Testis (tissue), 2 donors: ENCODE measurements at regions not wholly inside any gene's neighbourhood (a gene's known extent, or its start where the extent isn't known, plus 50 kb on each side); places are given as distances from the start of the nearest gene placed in this dataset.
A peak's percentile ranks its signal among the peaks of the same experiment; 100 is the strongest.

Source experiments
- DNase-seq: peaks from one replicate; pipeline ENCODE4 v3.0.0-alpha.2; 2019
- H3K27ac ChIP-seq, 2 donors: fragments of 200-600 bp; sonication (generic); one replicate each; pipeline ENCODE4 v1.5.1; 2019
- H3K27me3 ChIP-seq: fragments of 200-600 bp; sonication (generic); one replicate; pipeline ENCODE4 v1.5.1; 2019
- H3K36me3 ChIP-seq: fragments of 200-600 bp; sonication (generic); one replicate; pipeline ENCODE4 v1.5.1; 2017; ENCODE audit warnings: low read depth; ENCODE audit errors: missing control alignments
- H3K4me1 ChIP-seq: fragments of 200-600 bp; sonication (generic); one replicate; pipeline ENCODE4 v1.5.1; 2019
- H3K4me3 ChIP-seq, 2 donors: fragments of 200-600 bp; sonication (generic); one replicate each; pipeline ENCODE4 v1.5.1; 2017 to 2019
- H3K9me3 ChIP-seq: fragments of 200-600 bp; sonication (generic); one replicate; pipeline ENCODE4 v1.5.1; 2017
- CTCF ChIP-seq, 3 experiments: fragments of 450-650 bp in 2 of 3; fragments of 200-600 bp in 1 of 3; sonication (generic) in 1 of 3; IDR thresholded peaks; one replicate each; pipeline ENCODE4 v1.5.1; 2016 to 2019; ENCODE audit warnings: antibody characterized with exemption in 3 of 3, mild to moderate bottlenecking in 2 of 3, moderate library complexity in 1 of 3
- POLR2A ChIP-seq: fragments of 450-650 bp; IDR thresholded peaks from one replicate; pipeline ENCODE4 v1.6.1; 2017; ENCODE audit warnings: antibody characterized with exemption, mild to moderate bottlenecking, moderate library complexity
- WGBS, 2 donors: methylation state at CpG; one replicate each; pipeline ENCODE4 v1.1.5; 2018; 5-methylcytosine and 5-hydroxymethylcytosine counted together
- intact Hi-C: fragments of 100-400 bp; cut with DNase I; formaldehyde crosslinking; loops from one replicate; pipeline ENCODE4 v1.15.1; 2023; ENCODE audit warnings: low total_unique reads

- Histone ChIP-seq H3K27ac (no peak overlapping the region), H3K4me1 (no peaks in the 10 kb centered on the region), H3K27me3 (no peaks in the 10 kb centered on the region), H3K36me3 (no peaks in the 10 kb centered on the region), H3K9me3 (no peaks in the 10 kb centered on the region), H3K4me3 (no peak overlapping the region)
- TF ChIP-seq POLR2A, result no peak
- TF ChIP-seq CTCF (IDR thresholded peaks at IDR 0.05), result no peak
- DNase-seq, result no peak
- WGBS, 2 donors, result 69 to 80% methylated on average over 2 of the region's 2 CpGs
- intact Hi-C loops, result no loop called here
These were observed 2249.5 kb downstream of the LRRC4C start for GRCh38 chr11:39209981-39210380.

DNA sequence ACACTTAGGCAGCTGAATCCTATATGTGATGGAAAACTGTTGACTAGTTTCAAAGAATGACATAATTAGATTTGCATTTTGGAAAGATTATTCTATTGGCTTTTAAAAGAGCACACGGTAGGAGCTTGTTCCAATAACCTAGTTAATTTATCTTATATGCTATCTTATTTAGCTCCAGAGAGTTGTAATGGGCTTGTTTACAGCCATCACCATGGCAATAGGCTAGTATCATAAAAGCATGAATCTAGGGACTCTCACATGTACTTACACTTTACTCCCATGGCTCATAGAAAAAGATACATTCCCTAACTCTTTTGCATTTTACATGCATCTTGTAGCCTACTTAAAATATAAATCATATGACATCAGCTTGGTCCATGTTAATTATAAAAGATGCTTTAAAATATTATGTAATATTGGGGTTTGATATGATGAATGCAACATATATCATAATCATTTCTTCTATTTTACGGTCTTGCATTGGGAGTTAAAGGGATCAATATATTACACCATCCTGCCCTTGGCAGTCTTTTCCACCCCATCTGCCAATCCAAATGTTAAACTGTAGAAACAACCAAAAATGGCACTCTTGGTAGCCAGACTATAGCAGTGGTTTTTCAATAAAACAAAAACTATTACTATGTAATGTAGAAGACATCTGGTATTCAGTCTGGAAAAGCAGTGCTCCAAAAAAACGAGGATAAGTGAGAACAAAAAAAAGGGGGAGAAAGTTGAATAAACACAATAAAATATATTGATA is 2254.0 kb downstream of the LRRC4C start:
- H3K36me3 ChIP-seq, result no peaks in the 10 kb centered on the region
- no peak overlapping the region for H3K4me3 ChIP-seq
- 61 to 67% methylated on average over 3 of the region's 3 CpGs for WGBS, 2 donors
- intact Hi-C loops, result no loop called here
- H3K4me1 ChIP-seq, result no peaks in the 10 kb centered on the region
- TF ChIP-seq POLR2A (no peak), CTCF (IDR thresholded peaks at IDR 0.05) (no peak)
- no peaks in the 10 kb centered on the region for H3K9me3 ChIP-seq
- no peak overlapping the region for H3K27ac ChIP-seq
- DNase-seq, result no peak
- H3K27me3 ChIP-seq, result no peaks in the 10 kb centered on the region

DNA sequence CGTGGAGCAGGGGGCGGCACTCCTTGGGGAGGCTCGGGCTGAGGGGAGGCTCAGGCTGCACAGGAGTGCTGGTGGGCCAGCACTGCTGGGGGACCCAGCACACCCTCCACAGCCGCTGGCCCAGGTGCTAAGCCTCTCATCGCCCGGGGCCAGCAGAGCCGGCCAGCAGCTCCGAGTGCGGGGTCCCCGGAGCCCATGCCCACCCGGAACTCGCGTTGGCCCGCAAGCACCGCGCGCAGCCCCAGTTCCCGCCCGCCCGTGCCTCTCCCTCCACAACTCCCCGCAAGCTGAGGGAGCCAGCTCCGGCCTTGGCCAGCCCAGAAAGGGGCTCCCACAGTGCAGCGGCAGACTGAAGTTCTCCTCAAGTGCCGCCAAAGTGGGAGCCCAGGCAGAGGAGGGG is 2266.8 kb downstream of the LRRC4C start:
- H3K9me3 ChIP-seq, result no peaks in the 10 kb centered on the region
- no peaks in the 10 kb centered on the region for H3K36me3 ChIP-seq
- TF ChIP-seq CTCF (IDR thresholded peaks at IDR 0.05), result no peak
- no peak for TF ChIP-seq POLR2A
- no peaks in the 10 kb centered on the region for H3K4me1 ChIP-seq
- no peak overlapping the region for H3K27ac ChIP-seq
- H3K4me3 ChIP-seq, result peak overlapping the region in 1 of 2 donors; percentile 36
- WGBS, 2 donors, result 61 to 86% methylated on average over 2 to 24 of the region's 24 CpGs
- intact Hi-C loops, result no loop called here
- no peak for DNase-seq
- no peaks in the 10 kb centered on the region for H3K27me3 ChIP-seq

- WGBS, 2 donors, result 53 to 74% methylated on average over 2 of the region's 2 CpGs
- DNase-seq, result no peak
These were observed 2268.7 kb downstream of the LRRC4C start for GRCh38 chr11:39190751-39191150.

More at GRCh38 chr11:39190751-39191150, 2268.7 kb downstream of the LRRC4C start:
- TF ChIP-seq POLR2A (no peak), CTCF (IDR thresholded peaks at IDR 0.05) (no peak)
- Histone ChIP-seq H3K27me3 (no peaks in the 10 kb centered on the region), H3K4me3 (no peak overlapping the region), H3K36me3 (no peaks in the 10 kb centered on the region), H3K9me3 (no peaks in the 10 kb centered on the region), H3K27ac (no peak overlapping the region), H3K4me1 (no peaks in the 10 kb centered on the region)
- intact Hi-C loops, result no loop called here
